ENCODE measurements at regions not wholly inside any gene's neighbourhood (a gene's known extent, or its start where the extent isn't known, plus 50 kb on each side); places are given as distances from the start of the nearest gene placed in this dataset.

DNA sequence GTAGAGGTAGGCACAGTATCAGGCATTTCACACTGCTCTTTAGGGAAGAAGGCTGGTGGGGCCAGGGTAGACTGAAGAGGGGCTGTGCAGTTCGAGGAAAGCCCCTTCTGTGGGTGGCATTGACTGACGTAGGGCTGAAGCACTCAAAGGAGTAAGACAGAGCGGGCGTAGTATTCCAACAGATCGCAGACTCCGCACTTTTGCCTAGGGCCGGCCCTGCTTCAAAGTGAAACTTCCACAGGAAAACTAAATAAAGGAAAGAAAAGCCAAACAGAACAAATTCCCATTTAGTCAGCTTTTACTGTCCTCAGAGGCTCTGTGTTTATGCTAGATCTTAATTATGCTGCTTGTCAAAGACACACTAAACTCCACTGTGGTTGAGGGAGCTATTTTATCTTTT lies 493.0 kb upstream of the WWC1 start:
- DNase-seq: no peak
- no peak overlapping the region for H3K4me3 ChIP-seq (ENCODE audit: low read depth, low read length)
- H3K9me3 ChIP-seq: no peaks in the 10 kb centered on the region
- H3K4me1 ChIP-seq: no peaks in the 10 kb centered on the region
- H3K36me3 ChIP-seq: no peaks in the 10 kb centered on the region
- TF ChIP-seq CTCF (IDR thresholded peaks at IDR 0.05; ENCODE audit: low read depth, low read length): no peak
- H3K27me3 ChIP-seq: no peaks in the 10 kb centered on the region

GRCh38 chr5:167800427-167800826 lies 491.0 kb upstream of the WWC1 start:
- Histone ChIP-seq H3K9me3 (no peaks in the 10 kb centered on the region), H3K4me1 (no peaks in the 10 kb centered on the region), H3K27me3 (no peaks in the 10 kb centered on the region), H3K36me3 (no peaks in the 10 kb centered on the region), H3K4me3 (ENCODE audit: low read depth, low read length) (no peak overlapping the region)
- DNase-seq: no peak
- no peak for TF ChIP-seq CTCF (IDR thresholded peaks at IDR 0.05; ENCODE audit: low read depth, low read length)

DNA sequence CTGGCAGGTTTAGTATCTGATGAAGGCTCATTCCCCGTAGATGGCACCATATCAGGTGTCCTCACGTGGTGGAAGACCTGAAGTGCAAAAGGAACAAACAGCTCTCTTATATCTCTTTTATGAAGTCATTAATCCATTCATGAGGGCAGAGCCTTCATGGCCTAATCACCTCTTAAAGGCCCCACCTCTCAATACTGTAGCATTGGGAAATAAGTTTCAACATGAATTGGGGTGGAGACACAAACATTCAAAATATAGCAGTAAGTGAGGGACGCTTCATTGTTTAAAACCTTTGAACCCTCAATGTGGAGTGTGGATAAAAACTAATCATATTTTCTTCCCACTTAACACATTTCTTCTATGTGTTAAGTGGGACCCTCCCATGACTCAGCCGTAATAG lies 489.4 kb upstream of the WWC1 start:
- TF ChIP-seq CTCF (IDR thresholded peaks at IDR 0.05; ENCODE audit: low read depth, low read length): no peak
- Histone ChIP-seq H3K27me3 (no peaks in the 10 kb centered on the region), H3K36me3 (no peaks in the 10 kb centered on the region), H3K4me1 (no peaks in the 10 kb centered on the region), H3K9me3 (no peaks in the 10 kb centered on the region), H3K4me3 (ENCODE audit: low read depth, low read length) (no peak overlapping the region)
- no peak for DNase-seq

DNA sequence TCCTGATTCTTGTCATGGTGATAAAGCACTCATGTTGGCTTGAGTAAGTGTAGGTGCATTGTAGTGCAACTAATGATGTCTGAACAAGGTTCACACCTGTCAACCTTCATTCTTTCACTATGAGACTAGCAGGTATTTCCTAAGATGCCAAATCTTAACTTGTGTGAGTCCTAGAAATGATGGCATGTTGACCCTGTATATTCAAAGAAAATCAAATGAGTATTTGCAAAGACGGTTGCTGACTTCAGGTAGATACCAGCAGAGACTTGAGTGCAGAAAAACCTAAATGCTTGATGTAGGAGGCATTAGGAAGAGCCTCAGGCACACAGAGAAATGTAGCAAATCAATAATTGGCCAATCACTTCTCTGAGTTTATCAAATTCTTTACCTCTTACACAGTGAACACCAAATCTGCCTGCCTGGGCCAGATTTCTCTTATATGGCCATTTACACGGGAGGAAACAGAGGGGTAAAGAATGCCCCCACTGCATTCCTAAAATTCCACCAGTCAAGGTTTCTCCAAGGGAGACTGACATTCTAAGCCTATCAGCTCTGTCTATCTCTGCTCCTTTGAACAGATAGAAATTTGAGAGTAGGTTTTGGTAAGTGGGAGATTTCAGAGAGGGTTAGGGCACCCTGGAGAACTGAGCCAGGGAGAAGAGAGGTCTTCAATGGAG lies 488.6 kb upstream of the WWC1 start:
- no peaks in the 10 kb centered on the region for H3K36me3 ChIP-seq
- H3K27me3 ChIP-seq: no peaks in the 10 kb centered on the region
- H3K9me3 ChIP-seq: no peaks in the 10 kb centered on the region
- no peak overlapping the region for H3K4me3 ChIP-seq (ENCODE audit: low read depth, low read length)
- TF ChIP-seq CTCF (IDR thresholded peaks at IDR 0.05; ENCODE audit: low read depth, low read length): no peak
- H3K4me1 ChIP-seq: no peaks in the 10 kb centered on the region
- DNase-seq: no peak

DNA sequence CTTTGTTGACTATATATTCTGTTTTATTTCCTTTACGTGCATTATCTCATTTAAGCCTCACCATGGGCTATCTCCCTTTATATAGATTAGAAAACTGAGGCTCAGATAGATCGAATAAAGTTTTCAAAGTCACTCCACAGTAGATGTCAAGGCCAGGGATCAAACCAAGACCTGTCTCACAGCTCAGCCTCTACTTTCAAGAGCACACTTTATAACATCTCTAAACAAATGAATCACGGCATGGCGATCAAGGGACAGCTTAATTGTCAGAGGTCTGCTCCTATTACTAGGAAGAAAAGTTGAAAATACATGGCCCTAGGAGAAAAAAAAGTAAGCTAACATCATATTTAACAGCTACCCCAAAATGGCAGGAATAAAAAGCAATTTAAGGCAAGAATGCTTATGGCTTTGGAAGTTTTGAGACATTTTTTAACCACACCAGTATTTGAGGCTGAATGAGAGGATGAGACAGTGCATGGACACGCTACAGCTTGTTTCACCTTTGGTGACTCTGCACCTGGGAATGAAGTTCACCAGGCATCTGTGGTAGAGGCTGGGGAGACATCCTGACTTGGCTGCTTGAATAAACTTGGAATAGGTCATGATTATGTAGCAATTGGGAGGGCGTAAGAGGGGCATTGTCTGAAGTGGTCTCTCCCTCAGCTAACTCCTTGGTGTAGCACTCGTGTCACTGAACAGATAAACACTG lies 486.8 kb upstream of the WWC1 start:
- no peaks in the 10 kb centered on the region for H3K4me1 ChIP-seq
- no peak for TF ChIP-seq CTCF (IDR thresholded peaks at IDR 0.05; ENCODE audit: low read depth, low read length)
- no peaks in the 10 kb centered on the region for H3K36me3 ChIP-seq
- H3K9me3 ChIP-seq: no peaks in the 10 kb centered on the region
- no peak overlapping the region for H3K4me3 ChIP-seq (ENCODE audit: low read depth, low read length)
- no peak for DNase-seq
- H3K27me3 ChIP-seq: no peaks in the 10 kb centered on the region

DNA sequence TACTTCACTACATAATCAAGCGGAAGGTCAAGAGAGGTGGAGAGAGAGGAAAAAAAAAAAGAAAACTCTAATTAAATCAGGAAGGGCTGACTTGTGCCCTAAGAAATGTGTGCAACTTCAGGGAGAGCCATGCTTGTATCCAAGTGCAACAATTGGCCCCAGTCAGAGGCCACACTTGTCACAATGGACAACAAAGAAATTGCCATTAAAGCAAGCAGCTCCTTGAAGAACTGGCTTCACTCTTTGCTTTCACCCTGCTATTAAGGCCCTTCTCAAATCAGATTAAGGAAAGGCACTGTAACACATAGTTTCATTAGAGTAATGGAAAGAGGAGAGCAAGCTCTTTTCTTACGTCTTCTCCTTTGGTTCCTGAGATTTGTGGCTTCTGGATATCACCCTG lies 480.9 kb upstream of the WWC1 start:
- no peak for TF ChIP-seq CTCF (IDR thresholded peaks at IDR 0.05; ENCODE audit: low read depth, low read length)
- Histone ChIP-seq H3K36me3 (no peaks in the 10 kb centered on the region), H3K9me3 (no peaks in the 10 kb centered on the region), H3K4me3 (ENCODE audit: low read depth, low read length) (no peak overlapping the region), H3K4me1 (no peaks in the 10 kb centered on the region), H3K27me3 (no peaks in the 10 kb centered on the region)
- no peak for DNase-seq

All from BE2C (cell line).